Ascending aorta (tissue), 2 donors: ENCODE measurements at regions not wholly inside any gene's neighbourhood (a gene's known extent, or its start where the extent isn't known, plus 50 kb on each side); places are given as distances from the start of the nearest gene placed in this dataset.

Source experiments
- DNase-seq, 2 donors: peaks; one replicate each; pipeline ENCODE4 v3.0.0-alpha.2; 2019; ENCODE audit warnings: low spot score in 2 of 2
- H3K27ac ChIP-seq, 2 donors: fragments of 200-600 bp; sonication (generic); one replicate each; pipeline ENCODE4 v1.5.1; 2016 to 2017; ENCODE audit warnings: mild to moderate bottlenecking in 1 of 2
- H3K27me3 ChIP-seq: fragments of 200-600 bp; sonication (generic); one replicate; pipeline ENCODE4 v1.5.1; 2017
- H3K36me3 ChIP-seq, 2 donors: fragments of 200-600 bp; sonication (generic); one replicate each; pipeline ENCODE4 v1.5.1; 2016
- H3K4me1 ChIP-seq, 2 donors: fragments of 200-600 bp; sonication (generic); one replicate each; pipeline ENCODE4 v1.5.1; 2016 to 2017; ENCODE audit warnings: mild to moderate bottlenecking in 1 of 2
- H3K4me3 ChIP-seq, 2 donors: fragments of 200-600 bp; sonication (generic); one replicate each; pipeline ENCODE4 v1.5.1; 2016 to 2017; ENCODE audit warnings: mild to moderate bottlenecking in 1 of 2
- H3K9me3 ChIP-seq, 2 donors: fragments of 200-600 bp; sonication (generic); one replicate each; pipeline ENCODE4 v1.5.1; 2016
- intact Hi-C: fragments of 100-400 bp; cut with DNase I; formaldehyde crosslinking; loops from one replicate; pipeline ENCODE4 v1.15.1; 2023
- TF ChIP-seq, protein P1 (sequence below), 3 experiments: fragments of 200-600 bp in 2 of 3; fragments of 450-650 bp in 1 of 3; sonication (generic) in 2 of 3; IDR thresholded peaks; one replicate each; pipeline ENCODE4 v1.5.1; 2016 to 2019; ENCODE audit warnings: antibody characterized with exemption in 3 of 3, mild to moderate bottlenecking in 1 of 3, moderate library complexity in 1 of 3

DNA sequence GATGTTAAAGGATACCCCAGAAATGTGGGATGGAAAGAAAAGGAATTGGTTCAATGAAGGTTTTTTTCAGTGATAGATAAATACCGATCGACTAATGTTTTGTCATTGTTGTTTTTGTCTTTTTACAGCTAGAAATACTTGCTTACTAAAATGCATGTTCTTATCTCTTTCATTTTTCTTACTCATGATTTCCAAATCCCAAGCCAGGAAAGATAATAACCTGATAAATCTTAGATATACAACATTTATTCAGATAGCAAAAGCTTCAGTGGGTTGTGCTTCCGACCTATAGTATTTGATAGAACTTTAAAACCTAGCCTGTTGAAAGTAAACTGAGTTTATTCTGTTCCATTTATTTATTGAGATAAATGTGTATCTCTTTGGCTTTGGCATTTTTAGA is 187.5 kb downstream of the EDN1 start:
- TF ChIP-seq, protein P1, sequence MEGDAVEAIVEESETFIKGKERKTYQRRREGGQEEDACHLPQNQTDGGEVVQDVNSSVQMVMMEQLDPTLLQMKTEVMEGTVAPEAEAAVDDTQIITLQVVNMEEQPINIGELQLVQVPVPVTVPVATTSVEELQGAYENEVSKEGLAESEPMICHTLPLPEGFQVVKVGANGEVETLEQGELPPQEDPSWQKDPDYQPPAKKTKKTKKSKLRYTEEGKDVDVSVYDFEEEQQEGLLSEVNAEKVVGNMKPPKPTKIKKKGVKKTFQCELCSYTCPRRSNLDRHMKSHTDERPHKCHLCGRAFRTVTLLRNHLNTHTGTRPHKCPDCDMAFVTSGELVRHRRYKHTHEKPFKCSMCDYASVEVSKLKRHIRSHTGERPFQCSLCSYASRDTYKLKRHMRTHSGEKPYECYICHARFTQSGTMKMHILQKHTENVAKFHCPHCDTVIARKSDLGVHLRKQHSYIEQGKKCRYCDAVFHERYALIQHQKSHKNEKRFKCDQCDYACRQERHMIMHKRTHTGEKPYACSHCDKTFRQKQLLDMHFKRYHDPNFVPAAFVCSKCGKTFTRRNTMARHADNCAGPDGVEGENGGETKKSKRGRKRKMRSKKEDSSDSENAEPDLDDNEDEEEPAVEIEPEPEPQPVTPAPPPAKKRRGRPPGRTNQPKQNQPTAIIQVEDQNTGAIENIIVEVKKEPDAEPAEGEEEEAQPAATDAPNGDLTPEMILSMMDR (IDR thresholded peaks at IDR 0.05): no peak
- no peak overlapping the region for H3K27ac ChIP-seq
- no peaks in the 10 kb centered on the region for H3K27me3 ChIP-seq
- no peak overlapping the region for H3K4me3 ChIP-seq
- no peaks in the 10 kb centered on the region for H3K36me3 ChIP-seq
- intact Hi-C loops: loop anchor here (10.0 kb wide), 1 partner anchor 127 kb away; no protein-coding TSS in a partner anchor
- DNase-seq: no peak
- H3K9me3 ChIP-seq: no peaks in the 10 kb centered on the region
- H3K4me1 ChIP-seq: peaks cover 9 to 14% of the 10 kb centered on the region in 2 donors

DNA sequence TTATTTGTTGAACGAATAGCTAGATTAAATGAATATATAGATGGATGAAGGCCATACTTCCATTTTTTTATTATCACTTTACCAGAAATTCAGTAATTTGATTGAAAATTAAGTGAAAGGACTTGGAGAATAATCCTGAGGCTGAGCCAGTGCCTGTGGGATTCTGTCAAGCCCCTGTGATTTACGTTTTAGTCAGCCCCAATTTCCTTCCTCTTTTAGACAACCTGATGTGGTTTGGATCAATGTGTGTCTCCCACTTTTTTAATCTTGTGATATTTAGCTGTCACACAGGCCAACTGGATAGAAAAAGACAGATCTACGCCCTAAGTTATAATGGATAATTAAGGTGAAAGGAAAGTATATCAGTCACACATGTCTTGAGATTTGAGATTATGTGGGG is 188.8 kb downstream of the EDN1 start:
- intact Hi-C loops: loop anchor here (10.0 kb wide), 1 partner anchor 126 kb away; no protein-coding TSS in a partner anchor
- Histone ChIP-seq H3K27ac (no peak overlapping the region), H3K27me3 (no peaks in the 10 kb centered on the region), H3K9me3 (no peaks in the 10 kb centered on the region), H3K36me3 (no peaks in the 10 kb centered on the region), H3K4me3 (no peak overlapping the region), H3K4me1 (peaks cover 1 to 15% of the 10 kb centered on the region in 2 donors)
- TF ChIP-seq, protein P1 (IDR thresholded peaks at IDR 0.05): no peak
- DNase-seq: no peak

DNA sequence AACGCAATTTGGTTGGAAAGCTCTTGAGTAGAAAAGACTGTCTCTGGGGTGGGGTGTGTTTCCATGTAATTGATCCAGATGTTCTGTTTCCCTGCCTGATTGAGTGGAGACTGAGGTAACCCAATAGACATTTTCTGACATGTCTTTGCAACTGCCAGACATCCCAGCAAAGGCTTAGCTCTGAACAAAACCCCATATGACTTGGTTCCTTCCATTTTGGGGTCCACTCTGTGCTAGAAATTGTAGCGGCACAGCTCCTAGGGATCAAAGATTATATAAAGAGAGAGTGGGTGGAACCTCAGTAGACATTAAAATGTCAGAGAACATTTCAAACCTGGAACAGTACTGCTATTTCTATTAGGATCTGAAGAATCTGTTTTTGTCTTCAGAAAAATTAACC is 189.3 kb downstream of the EDN1 start:
- no peak overlapping the region for H3K4me3 ChIP-seq
- peaks cover 0 to 13% of the 10 kb centered on the region in 2 donors for H3K4me1 ChIP-seq
- no peak overlapping the region for H3K27ac ChIP-seq
- H3K36me3 ChIP-seq: no peaks in the 10 kb centered on the region
- H3K9me3 ChIP-seq: no peaks in the 10 kb centered on the region
- DNase-seq: no peak
- TF ChIP-seq, protein P1 (IDR thresholded peaks at IDR 0.05): no peak
- H3K27me3 ChIP-seq: no peaks in the 10 kb centered on the region
- intact Hi-C loops: loop anchor here (10.0 kb wide), 1 partner anchor 125 kb away; no protein-coding TSS in a partner anchor

DNA sequence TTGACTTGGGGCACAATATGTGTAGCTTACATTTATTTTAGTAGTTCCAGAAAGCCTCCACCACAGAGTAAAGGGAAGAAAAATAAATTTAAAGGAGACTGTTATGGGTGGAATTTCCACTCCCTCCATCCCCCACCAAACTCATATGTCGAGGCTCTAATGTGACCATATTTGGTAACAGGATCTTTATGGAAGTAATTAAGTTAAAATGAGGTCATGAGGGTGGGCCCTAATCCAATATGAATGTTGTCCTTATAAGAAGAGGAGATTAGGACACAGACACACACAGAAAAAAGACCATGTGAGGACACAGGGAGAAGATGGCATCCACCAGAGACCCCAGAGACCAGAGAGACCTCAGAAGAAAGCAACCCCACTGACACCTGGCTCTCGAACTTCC is 189.7 kb downstream of the EDN1 start:
- DNase-seq: no peak
- H3K27ac ChIP-seq: no peak overlapping the region
- no peaks in the 10 kb centered on the region for H3K36me3 ChIP-seq
- intact Hi-C loops: loop anchor here (10.0 kb wide), 2 partner anchors 125 to 875 kb away; no protein-coding TSS in a partner anchor
- H3K9me3 ChIP-seq: no peaks in the 10 kb centered on the region
- no peak overlapping the region for H3K4me3 ChIP-seq
- no peaks in the 10 kb centered on the region for H3K27me3 ChIP-seq
- TF ChIP-seq, protein P1 (IDR thresholded peaks at IDR 0.05): no peak
- H3K4me1 ChIP-seq: peaks cover 0 to 13% of the 10 kb centered on the region in 2 donors

DNA sequence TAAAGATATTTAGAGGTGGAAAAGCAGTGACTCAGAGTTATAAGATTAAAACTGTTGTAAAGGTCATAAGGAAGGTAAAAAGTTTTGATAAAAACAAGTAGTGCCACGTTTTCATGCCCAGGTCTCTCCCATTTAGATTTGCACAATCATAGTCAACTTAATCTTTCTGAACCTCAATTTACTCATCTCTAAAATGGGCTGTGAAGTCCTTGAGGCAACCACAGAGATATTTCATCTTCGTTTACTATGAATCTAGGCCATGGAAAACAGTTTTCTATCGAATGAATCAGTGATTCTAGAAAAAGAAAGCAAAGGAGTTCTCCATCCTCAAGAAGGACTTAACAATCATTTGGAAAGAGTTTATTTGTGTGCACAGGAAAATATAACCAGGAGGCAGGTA is 190.2 kb downstream of the EDN1 start:
- TF ChIP-seq, protein P1 (IDR thresholded peaks at IDR 0.05): no peak
- intact Hi-C loops: loop anchor here (10.0 kb wide), 1 partner anchor 876 kb away; no protein-coding TSS in a partner anchor
- H3K27me3 ChIP-seq: no peaks in the 10 kb centered on the region
- H3K9me3 ChIP-seq: no peaks in the 10 kb centered on the region
- DNase-seq: no peak
- H3K4me3 ChIP-seq: no peak overlapping the region
- H3K36me3 ChIP-seq: no peaks in the 10 kb centered on the region
- H3K4me1 ChIP-seq: peaks cover 0 to 13% of the 10 kb centered on the region in 2 donors
- no peak overlapping the region for H3K27ac ChIP-seq

DNA sequence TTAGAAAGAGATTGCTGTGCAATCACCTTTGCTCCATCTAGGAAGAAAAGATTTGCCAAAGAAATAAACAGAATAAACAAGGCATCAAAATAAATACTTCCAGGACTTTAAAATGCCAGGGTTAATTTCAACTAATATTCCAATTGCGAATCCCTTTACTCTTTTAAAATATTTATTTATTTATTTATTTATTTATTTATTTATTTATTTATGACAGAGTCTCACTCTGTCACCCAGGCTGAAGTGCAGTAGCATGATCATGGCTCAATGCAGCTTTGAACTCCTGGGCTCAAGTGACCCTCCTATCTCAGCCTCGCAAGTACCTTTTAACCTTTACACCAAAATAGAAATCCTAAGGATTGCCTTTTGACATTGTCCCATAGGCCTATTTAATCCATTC is 191.1 kb downstream of the EDN1 start:
- Histone ChIP-seq H3K27me3 (no peaks in the 10 kb centered on the region), H3K27ac (no peak overlapping the region), H3K4me3 (no peak overlapping the region), H3K9me3 (no peaks in the 10 kb centered on the region), H3K36me3 (no peaks in the 10 kb centered on the region), H3K4me1 (peaks cover 0 to 13% of the 10 kb centered on the region in 2 donors)
- TF ChIP-seq, protein P1 (IDR thresholded peaks at IDR 0.05): no peak
- DNase-seq: no peak
- intact Hi-C loops: loop anchor here (10.0 kb wide), 1 partner anchor 876 kb away; no protein-coding TSS in a partner anchor
